GM12878 (cell line): ENCODE measurements at regions not wholly inside any gene's neighbourhood (a gene's known extent, or its start where the extent isn't known, plus 50 kb on each side); places are given as distances from the start of the nearest gene placed in this dataset.

Experiments
- ASH2L ChIP-seq: fragments of 300-600, 200-600 bp; sonication (generic); IDR thresholded peaks from 2 replicates; pipeline ENCODE4 v1.6.1; 2017; ENCODE audit warnings: low read depth, mild to moderate bottlenecking, borderline replicate concordance
- DPF2 ChIP-seq: fragments of 450-650 bp; IDR thresholded peaks from 2 replicates; pipeline ENCODE4 v1.6.1; 2017; ENCODE audit warnings: mild to moderate bottlenecking
- EED ChIP-seq: sonication (generic); IDR thresholded peaks from 2 replicates; pipeline ENCODE4 v1.6.1; 2016; ENCODE audit warnings: antibody characterized with exemption, low read depth
- HCFC1 ChIP-seq: fragments of 150-350 bp; IDR thresholded peaks from 2 replicates; pipeline ENCODE4 v1.6.1; 2014; ENCODE audit warnings: low read length
- HDGF ChIP-seq: fragments of 450-650 bp; IDR thresholded peaks from 2 replicates; pipeline ENCODE4 v1.6.1; 2016; ENCODE audit warnings: antibody characterized with exemption
- IKZF1 ChIP-seq: fragments of 450-650 bp; conservative IDR thresholded peaks from 2 replicates; pipeline ENCODE4 v1.6.1; 2017; ENCODE audit warnings: antibody characterized with exemption, mild to moderate bottlenecking
- MXI1 ChIP-seq: fragments of 150-350 bp; IDR thresholded peaks from 2 replicates; pipeline ENCODE4 v1.6.1; 2011; ENCODE audit warnings: low read depth, mild to moderate bottlenecking, inconsistent platforms, low read length, improper control_type of control experiment
- MYC ChIP-seq: IDR thresholded peaks from 2 replicates; pipeline ENCODE4 v1.6.1; 2011; ENCODE audit warnings: mild to moderate bottlenecking, low read length, moderate library complexity, inconsistent platforms; ENCODE audit not compliant: insufficient read depth, insufficient replicate concordance, insufficient read length, severe bottlenecking
- POU2F2 ChIP-seq: IDR thresholded peaks from 3 replicates; pipeline ENCODE4 v1.6.1; 2011; ENCODE audit warnings: low read depth, mild to moderate bottlenecking, low read length, borderline replicate concordance
- RAD21 ChIP-seq: IDR thresholded peaks from 2 replicates; pipeline ENCODE4 v1.6.1; 2011; ENCODE audit warnings: mild to moderate bottlenecking, low read depth, low read length, moderate library complexity; ENCODE audit not compliant: insufficient read depth
- SP1 ChIP-seq: IDR thresholded peaks from one replicate; pipeline ENCODE4 v1.6.1; 2011; ENCODE audit warnings: low read depth, low read length
- TCF12 ChIP-seq: IDR thresholded peaks from 2 replicates; pipeline ENCODE4 v1.6.1; 2011; ENCODE audit warnings: low read depth, mild to moderate bottlenecking, low read length
- ZNF217 ChIP-seq: fragments of 450-650 bp; IDR thresholded peaks from 2 replicates; pipeline ENCODE4 v1.6.1; 2017; ENCODE audit warnings: antibody characterized with exemption, mild to moderate bottlenecking
- TF ChIP-seq, protein P1 (sequence below): fragments of 450-650 bp; IDR thresholded peaks from 2 replicates; pipeline ENCODE4 v1.6.1; 2017; ENCODE audit warnings: mild to moderate bottlenecking

DNA sequence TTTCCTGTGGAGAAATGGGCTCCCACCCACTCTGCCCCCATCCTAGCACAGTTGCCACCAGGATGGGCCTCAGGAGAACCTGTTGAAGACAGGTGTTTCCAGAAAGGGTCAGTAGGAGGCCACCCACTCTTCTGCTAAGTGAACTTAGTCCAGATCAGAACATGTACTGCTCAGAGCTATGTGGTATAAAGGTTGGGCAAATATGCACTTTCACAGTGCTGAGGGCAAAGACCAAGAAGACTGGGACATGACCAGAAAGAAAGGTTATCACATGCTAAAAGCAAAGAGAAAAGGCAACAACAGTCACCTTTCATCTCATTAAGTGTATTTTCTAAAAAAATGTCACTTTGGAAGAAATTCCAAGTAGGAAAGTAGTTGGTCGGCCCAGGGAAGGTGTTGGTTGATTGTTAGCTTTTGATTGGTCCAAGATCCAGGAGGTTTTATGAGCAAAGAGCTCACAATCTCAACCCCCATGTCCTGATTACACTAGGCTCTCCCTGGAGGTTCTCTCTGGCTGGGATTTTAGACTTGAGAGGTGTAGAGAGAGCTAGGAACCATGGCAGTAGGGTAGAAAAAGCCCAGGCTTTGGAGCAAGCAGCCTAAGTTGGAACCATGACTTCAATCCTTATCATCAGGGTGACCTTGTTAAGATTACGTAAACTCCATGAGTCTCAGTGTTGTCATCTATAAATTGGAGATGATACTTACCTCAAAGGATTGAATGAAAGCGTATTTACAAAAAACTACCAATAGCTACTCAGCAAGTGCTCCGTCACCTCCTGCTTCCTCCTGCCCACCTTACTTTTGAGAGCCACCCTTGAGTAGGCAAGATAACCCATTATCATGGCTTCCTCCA is 102.6 kb downstream of the GLUL start (continued):
- TF ChIP-seq, protein P1, sequence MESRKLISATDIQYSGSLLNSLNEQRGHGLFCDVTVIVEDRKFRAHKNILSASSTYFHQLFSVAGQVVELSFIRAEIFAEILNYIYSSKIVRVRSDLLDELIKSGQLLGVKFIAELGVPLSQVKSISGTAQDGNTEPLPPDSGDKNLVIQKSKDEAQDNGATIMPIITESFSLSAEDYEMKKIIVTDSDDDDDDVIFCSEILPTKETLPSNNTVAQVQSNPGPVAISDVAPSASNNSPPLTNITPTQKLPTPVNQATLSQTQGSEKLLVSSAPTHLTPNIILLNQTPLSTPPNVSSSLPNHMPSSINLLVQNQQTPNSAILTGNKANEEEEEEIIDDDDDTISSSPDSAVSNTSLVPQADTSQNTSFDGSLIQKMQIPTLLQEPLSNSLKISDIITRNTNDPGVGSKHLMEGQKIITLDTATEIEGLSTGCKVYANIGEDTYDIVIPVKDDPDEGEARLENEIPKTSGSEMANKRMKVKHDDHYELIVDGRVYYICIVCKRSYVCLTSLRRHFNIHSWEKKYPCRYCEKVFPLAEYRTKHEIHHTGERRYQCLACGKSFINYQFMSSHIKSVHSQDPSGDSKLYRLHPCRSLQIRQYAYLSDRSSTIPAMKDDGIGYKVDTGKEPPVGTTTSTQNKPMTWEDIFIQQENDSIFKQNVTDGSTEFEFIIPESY: no peak
- TF ChIP-seq EED: no peak
- TF ChIP-seq HCFC1: no peak
- TF ChIP-seq IKZF1: no peak
- no peak for TF ChIP-seq ASH2L
- TF ChIP-seq MYC: no peak
- TF ChIP-seq POU2F2: no peak
- no peak for TF ChIP-seq HDGF
- TF ChIP-seq SP1: no peak
- TF ChIP-seq MXI1: no peak
- no peak for TF ChIP-seq ZNF217
- TF ChIP-seq RAD21: no peak
- TF ChIP-seq DPF2: no peak
- TF ChIP-seq TCF12: no peak
- TF ChIP-seq, all 136 proteins: peak for 0
